Endodermal cell (in vitro differentiated cells): ENCODE measurements at regions not wholly inside any gene's neighbourhood (a gene's known extent, or its start where the extent isn't known, plus 50 kb on each side); places are given as distances from the start of the nearest gene placed in this dataset.

Experiments used
- DNase-seq: peaks from one replicate; pipeline ENCODE4 v3.0.0-alpha.2; 2017
- H3K27ac ChIP-seq: 2 replicates; pipeline ENCODE4 v1.5.1; 2013; ENCODE audit warnings: mild to moderate bottlenecking, low read depth, low read length, moderate library complexity
- H3K27me3 ChIP-seq: 2 replicates; pipeline ENCODE4 v1.6.1; 2013; ENCODE audit warnings: mild to moderate bottlenecking, low read length, moderate library complexity; ENCODE audit not compliant: insufficient read depth, control insufficient read depth, poor library complexity, severe bottlenecking
- H3K36me3 ChIP-seq: 2 replicates; pipeline ENCODE4 v1.7.0; 2013; ENCODE audit warnings: mild to moderate bottlenecking, low read length, moderate library complexity; ENCODE audit not compliant: control insufficient read depth, insufficient read depth
- H3K4me1 ChIP-seq: one replicate; pipeline ENCODE4 v1.7.0; 2013; ENCODE audit warnings: low read length; ENCODE audit not compliant: control insufficient read depth, insufficient read depth
- H3K4me3 ChIP-seq: 2 replicates; pipeline ENCODE4 v1.5.1; 2013; ENCODE audit warnings: mild to moderate bottlenecking, low read length, moderate library complexity
- H3K9ac ChIP-seq: 2 replicates; pipeline ENCODE4 v1.6.1; 2013; ENCODE audit warnings: mild to moderate bottlenecking, low read length, moderate library complexity; ENCODE audit not compliant: poor library complexity, severe bottlenecking; ENCODE audit errors: extremely low read depth
- H3K9me3 ChIP-seq: 2 replicates; pipeline ENCODE4 v1.6.1; 2013; ENCODE audit warnings: mild to moderate bottlenecking, low read length, moderate library complexity; ENCODE audit not compliant: control insufficient read depth
- H3K27ac Mint-ChIP-seq: 2 replicates; pipeline ENCODE4 v1.8.0; 2020; ENCODE audit warnings: mixed read lengths
- H3K27me3 Mint-ChIP-seq: 2 replicates; pipeline ENCODE4 v1.8.0; 2021; ENCODE audit warnings: mild to moderate bottlenecking, mixed read lengths; ENCODE audit not compliant: insufficient read depth
- H3K36me3 Mint-ChIP-seq: 2 replicates; pipeline ENCODE4 v1.8.0; 2020; ENCODE audit warnings: low read depth, mixed read lengths
- H3K4me1 Mint-ChIP-seq: 2 replicates; pipeline ENCODE4 v1.8.0; 2020; ENCODE audit warnings: mixed read lengths
- H3K4me3 Mint-ChIP-seq: 2 replicates; pipeline ENCODE4 v1.8.0; 2020; ENCODE audit warnings: mild to moderate bottlenecking, moderate library complexity, mixed read lengths
- H3K9me3 Mint-ChIP-seq: 2 replicates; pipeline ENCODE4 v1.8.0; 2020; ENCODE audit warnings: mild to moderate bottlenecking, mixed read lengths
- CTCF ChIP-seq: fragments of 200-600 bp; sonication (generic); conservative IDR thresholded peaks from 2 replicates; pipeline ENCODE4 v1.5.0; 2021; ENCODE audit warnings: antibody characterized with exemption, mild to moderate bottlenecking
- WGBS, 2 experiments: methylation state at CpG; one replicate each; pipeline versions ENCODE4 v1.1.5 to v1.1.7; 2013; ENCODE audit warnings: missing lambda C conversion rate in 2 of 2, mixed read lengths in 1 of 2; ENCODE audit not compliant: insufficient coverage in 1 of 2, insufficient read length in 1 of 2; 5-methylcytosine and 5-hydroxymethylcytosine counted together

- no peak overlapping the region for H3K4me3 ChIP-seq
- H3K9me3 Mint-ChIP-seq, result no peaks in the 10 kb centered on the region
- H3K9me3 ChIP-seq, result no peaks in the 10 kb centered on the region
- H3K27ac Mint-ChIP-seq, result no peak overlapping the region
- H3K4me3 Mint-ChIP-seq, result no peak overlapping the region
- no peaks in the 10 kb centered on the region for H3K36me3 ChIP-seq
- H3K4me1 ChIP-seq, result no peaks in the 10 kb centered on the region
- H3K9ac ChIP-seq, result no peak overlapping the region
- H3K27me3 ChIP-seq, result no peaks in the 10 kb centered on the region
- H3K4me1 Mint-ChIP-seq, result no peaks in the 10 kb centered on the region
- TF ChIP-seq CTCF, result no peak
- H3K27ac ChIP-seq, result no peak overlapping the region
- DNase-seq, result no peak
- no CpG with 5 or more reads among the region's 1 CpG for WGBS, 2 experiments
- H3K36me3 Mint-ChIP-seq, result no peaks in the 10 kb centered on the region
- H3K27me3 Mint-ChIP-seq, result no peaks in the 10 kb centered on the region
Observed at GRCh38 chr11:91871791-91872190, 352.8 kb upstream of the FAT3 start.

- H3K4me1 ChIP-seq, result no peaks in the 10 kb centered on the region
- Mint-ChIP-seq H3K27ac (no peak overlapping the region), H3K9me3 (no peaks in the 10 kb centered on the region), H3K4me3 (no peak overlapping the region), H3K36me3 (no peaks in the 10 kb centered on the region), H3K27me3 (no peaks in the 10 kb centered on the region), H3K4me1 (no peaks in the 10 kb centered on the region)
- no peaks in the 10 kb centered on the region for H3K36me3 ChIP-seq
- 92 to 94% methylated on average over 2 of the region's 2 CpGs for WGBS, 2 experiments
- no peaks in the 10 kb centered on the region for H3K27me3 ChIP-seq
- H3K4me3 ChIP-seq, result no peak overlapping the region
- no peak overlapping the region for H3K9ac ChIP-seq
- TF ChIP-seq CTCF, result no peak
- H3K9me3 ChIP-seq, result no peaks in the 10 kb centered on the region
- no peak overlapping the region for H3K27ac ChIP-seq
- no peak for DNase-seq
Observed at GRCh38 chr11:91871048-91871447, 353.6 kb upstream of the FAT3 start.

- no peaks in the 10 kb centered on the region for H3K9me3 Mint-ChIP-seq
- H3K27ac Mint-ChIP-seq, result no peak overlapping the region
- Histone ChIP-seq H3K27ac (no peak overlapping the region), H3K27me3 (no peaks in the 10 kb centered on the region), H3K36me3 (no peaks in the 10 kb centered on the region), H3K4me1 (no peaks in the 10 kb centered on the region), H3K9me3 (no peaks in the 10 kb centered on the region), H3K4me3 (no peak overlapping the region), H3K9ac (no peak overlapping the region)
- WGBS, 2 experiments, result 65 to 79% methylated on average over 2 of the region's 2 CpGs
- no peaks in the 10 kb centered on the region for H3K36me3 Mint-ChIP-seq
- DNase-seq, result no peak
- TF ChIP-seq CTCF, result no peak
- H3K27me3 Mint-ChIP-seq, result no peaks in the 10 kb centered on the region
- no peak overlapping the region for H3K4me3 Mint-ChIP-seq
- no peaks in the 10 kb centered on the region for H3K4me1 Mint-ChIP-seq
Observed at GRCh38 chr11:91869686-91870085, 354.9 kb upstream of the FAT3 start.
